Transverse colon (tissue), 4 donors: ENCODE measurements at regions not wholly inside any gene's neighbourhood (a gene's known extent, or its start where the extent isn't known, plus 50 kb on each side); places are given as distances from the start of the nearest gene placed in this dataset.

Experiments
- DNase-seq: peaks from one replicate; pipeline ENCODE4 v3.0.0-alpha.2; 2019
- H3K27ac ChIP-seq, 4 donors: fragments of 200-600 bp; sonication (generic); 2 replicates each; pipeline ENCODE4 v1.5.1; 2016 to 2018; ENCODE audit warnings: inconsistent platforms in 4 of 4
- H3K27me3 ChIP-seq: fragments of 200-600 bp; sonication (generic); 2 replicates; pipeline ENCODE4 v1.5.1; 2017; ENCODE audit warnings: inconsistent platforms
- H3K36me3 ChIP-seq, 4 donors: fragments of 200-600 bp; sonication (generic); 2 replicates each; pipeline ENCODE4 v1.5.1; 2017 to 2019; ENCODE audit warnings: inconsistent platforms in 4 of 4
- H3K4me1 ChIP-seq, 4 donors: fragments of 200-600 bp; sonication (generic); 2 replicates each; pipeline ENCODE4 v1.5.1; 2017 to 2020; ENCODE audit warnings: inconsistent platforms in 4 of 4
- H3K4me3 ChIP-seq, 4 donors: fragments of 200-600 bp; sonication (generic); 1 replicate in 1 of 4; 2 replicates in 3 of 4; pipeline versions ENCODE4 v1.5.1 to v1.6.1; 2017 to 2019; ENCODE audit warnings: inconsistent platforms in 4 of 4
- H3K9me3 ChIP-seq, 2 donors: fragments of 200-600 bp; sonication (generic); 2 replicates each; pipeline ENCODE4 v1.5.1; 2017 to 2019; ENCODE audit warnings: inconsistent platforms in 2 of 2
- CTCF ChIP-seq, 5 experiments: fragments of 200-600 bp in 3 of 5; fragments of 450-650 bp in 2 of 5; sonication (generic) in 3 of 5; IDR thresholded peaks; 1 replicate in 2 of 5; 2 replicates in 3 of 5; pipeline ENCODE4 v1.5.1; 2016 to 2017; ENCODE audit warnings: antibody characterized with exemption in 5 of 5, inconsistent platforms in 3 of 5, mild to moderate bottlenecking in 2 of 5, moderate library complexity in 1 of 5
- EP300 ChIP-seq: sonication (generic); formaldehyde crosslinking; IDR thresholded peaks from one replicate; pipeline ENCODE4 v1.6.1; 2017; ENCODE audit warnings: antibody characterized with exemption, low read depth
- POLR2A ChIP-seq: fragments of 450-650 bp; IDR thresholded peaks from one replicate; pipeline ENCODE4 v1.6.1; 2016; ENCODE audit warnings: antibody characterized with exemption, mild to moderate bottlenecking, moderate library complexity
- POLR2AphosphoS5 ChIP-seq, 3 donors: sonication (generic); formaldehyde crosslinking; IDR thresholded peaks; one replicate each; pipeline ENCODE4 v1.6.1; 2016; ENCODE audit warnings: antibody characterized with exemption in 3 of 3
- WGBS, 2 donors: methylation state at CpG; one replicate each; pipeline ENCODE4 v1.1.5; 2018; ENCODE audit warnings: low coverage in 1 of 2; 5-methylcytosine and 5-hydroxymethylcytosine counted together
- in situ Hi-C, 4 donors: fragments of 200-750 bp; cut with MboI; loops; one replicate each; pipeline versions ENCODE4 v1.15.0 to v1.15.1; 2017; ENCODE audit warnings: low sequenced_read_pairs in 3 of 4, low pct_ligation_motif_present in 1 of 4, low pct_unique_long_range_greater_than_20kb in 1 of 4
- intact Hi-C: fragments of 100-400 bp; cut with DNase I; formaldehyde crosslinking; loops from one replicate; pipeline ENCODE4 v1.15.1; 2023; ENCODE audit warnings: low total_unique reads

- Histone ChIP-seq H3K9me3 (no peaks in the 10 kb centered on the region), H3K4me3 (no peak overlapping the region), H3K27me3 (no peaks in the 10 kb centered on the region), H3K27ac (no peak overlapping the region), H3K4me1 (no peaks in the 10 kb centered on the region), H3K36me3 (no peaks in the 10 kb centered on the region)
- intact Hi-C loops (no loop called here), in situ Hi-C loops (no loop called here)
- 80 to 83% methylated on average over 4 to 8 of the region's 8 CpGs for WGBS, 2 donors
- no peak for TF ChIP-seq POLR2A
- TF ChIP-seq POLR2AphosphoS5 (IDR thresholded peaks at IDR 0.05): no peak
- TF ChIP-seq EP300: no peak
- no peak for TF ChIP-seq CTCF (IDR thresholded peaks at IDR 0.05)
- no peak for DNase-seq
Observed at GRCh38 chr2:120401275-120402066, 55.5 kb downstream of the INHBB start.

GRCh38 chr2:120402067-120402433 lies 56.1 kb downstream of the INHBB start:
- Histone ChIP-seq H3K9me3 (no peaks in the 10 kb centered on the region), H3K27ac (no peak overlapping the region), H3K4me3 (no peak overlapping the region), H3K4me1 (no peaks in the 10 kb centered on the region), H3K36me3 (no peaks in the 10 kb centered on the region), H3K27me3 (no peaks in the 10 kb centered on the region)
- no peak for DNase-seq
- 71 to 81% methylated on average over 2 to 5 of the region's 5 CpGs for WGBS, 2 donors
- in situ Hi-C loops: no loop called here
- intact Hi-C loops: no loop called here
- TF ChIP-seq POLR2A (no peak), POLR2AphosphoS5 (IDR thresholded peaks at IDR 0.05) (no peak), EP300 (no peak), CTCF (IDR thresholded peaks at IDR 0.05) (no peak)

GRCh38 chr2:120402508-120402907 lies 56.6 kb downstream of the INHBB start:
- Histone ChIP-seq H3K36me3 (no peaks in the 10 kb centered on the region), H3K9me3 (no peaks in the 10 kb centered on the region), H3K27ac (no peak overlapping the region), H3K4me3 (no peak overlapping the region), H3K27me3 (no peaks in the 10 kb centered on the region), H3K4me1 (no peaks in the 10 kb centered on the region)
- in situ Hi-C loops (no loop called here), intact Hi-C loops (no loop called here)
- TF ChIP-seq EP300: no peak
- TF ChIP-seq POLR2A: no peak
- no peak for TF ChIP-seq CTCF (IDR thresholded peaks at IDR 0.05)
- whole genome bisulfite sequencing, 2 donors: 95 to 100% methylated on average over 1 to 6 of the region's 6 CpGs
- DNase-seq: no peak

GRCh38 chr2:120403261-120403660 lies 57.3 kb downstream of the INHBB start:
- no peaks in the 10 kb centered on the region for H3K4me1 ChIP-seq
- no peaks in the 10 kb centered on the region for H3K9me3 ChIP-seq
- no peak overlapping the region for H3K4me3 ChIP-seq
- DNase-seq: no peak
- 75 to 100% methylated on average over 1 to 5 of the region's 5 CpGs for WGBS, 2 donors
- no peaks in the 10 kb centered on the region for H3K36me3 ChIP-seq
- TF ChIP-seq POLR2A: no peak
- TF ChIP-seq CTCF (IDR thresholded peaks at IDR 0.05): no peak
- TF ChIP-seq POLR2AphosphoS5 (IDR thresholded peaks at IDR 0.05): no peak
- no peak for TF ChIP-seq EP300
- in situ Hi-C loops (no loop called here), intact Hi-C loops (no loop called here)
- no peak overlapping the region for H3K27ac ChIP-seq
- H3K27me3 ChIP-seq: no peaks in the 10 kb centered on the region
